H1 (cell line): ENCODE measurements at regions not wholly inside any gene's neighbourhood (a gene's known extent, or its start where the extent isn't known, plus 50 kb on each side); places are given as distances from the start of the nearest gene placed in this dataset.

Experiments
- CTCF ChIA-PET: fragments of 300-600 bp; sonication (Branson Sonifier 250); formaldehyde crosslinking; loops from one replicate; lab custom pipeline; 2021; ENCODE audit not compliant: partially characterized antibody; lab: Charles Lee
- POLR2A ChIA-PET: fragments of 300-600 bp; sonication (Branson Sonifier 250); formaldehyde crosslinking; loops from one replicate; lab custom pipeline; 2021; ENCODE audit warnings: inconsistent platforms; ENCODE audit not compliant: partially characterized antibody; lab: Charles Lee
- DNase-seq, 2 experiments: peaks; one replicate each; pipeline versions ENCODE4 v3.0.0 to v3.0.0-alpha.2; 2010 to 2022; ENCODE audit warnings: low spot score in 2 of 2, low read depth in 1 of 2, mixed read lengths in 1 of 2
- FAIRE-seq: peaks from 2 replicates; lab custom pipeline; 2011; peaks lifted over from hg19 to GRCh38; lab: Jason Lieb, UNC
- H2AFZ ChIP-seq: 2 replicates; pipeline ENCODE4 v1.8.1; 2012; ENCODE audit warnings: low read length, inconsistent platforms
- H2AK5ac ChIP-seq: 2 replicates; pipeline ENCODE4 v1.6.1; 2013; ENCODE audit warnings: low read depth, low read length
- H2BK120ac ChIP-seq: replicated peaks from 2 replicates; pipeline ENCODE3; 2013; ENCODE audit warnings: low read depth, low read length, inconsistent platforms
- H2BK12ac ChIP-seq: 2 replicates; pipeline ENCODE4 v1.6.1; 2013; ENCODE audit warnings: low read depth, low read length
- H2BK15ac ChIP-seq: 2 replicates; pipeline ENCODE4 v1.6.1; 2013; ENCODE audit warnings: low read length
- H2BK20ac ChIP-seq: 2 replicates; pipeline ENCODE4 v1.6.1; 2013; ENCODE audit warnings: low read length
- H2BK5ac ChIP-seq: 2 replicates; pipeline ENCODE4 v1.6.1; 2013; ENCODE audit warnings: low read depth, low read length
- H3K14ac ChIP-seq: 2 replicates; pipeline ENCODE4 v1.6.1; 2013; ENCODE audit warnings: inconsistent platforms; ENCODE audit not compliant: insufficient read length
- H3K18ac ChIP-seq: 2 replicates; pipeline ENCODE4 v1.6.1; 2013; ENCODE audit warnings: low read length; ENCODE audit errors: extremely low read depth
- H3K23ac ChIP-seq: 2 replicates; pipeline ENCODE4 v1.6.1; 2013; ENCODE audit warnings: inconsistent platforms; ENCODE audit not compliant: insufficient read length
- H3K23me2 ChIP-seq: 2 replicates; pipeline ENCODE4 v1.6.1; 2013; ENCODE audit warnings: low read depth, low read length
- H3K27ac ChIP-seq: 2 replicates; pipeline ENCODE4 v1.6.1; 2011; ENCODE audit warnings: low read depth, low read length, inconsistent platforms
- H3K27me3 ChIP-seq, 4 experiments: replicated peaks in 1 of 4; 1 replicate in 1 of 4; 2 replicates in 3 of 4; pipeline versions ENCODE4 v1.6.1 to v1.8.1; 2011 to 2013; ENCODE audit warnings: low read length in 3 of 4, mild to moderate bottlenecking in 3 of 4, inconsistent platforms in 2 of 4, mixed read lengths in 2 of 4, moderate library complexity in 1 of 4; ENCODE audit not compliant: control insufficient read depth in 3 of 4, insufficient read depth in 3 of 4; ENCODE audit errors: extremely low read depth in 1 of 4
- H3K36me3 ChIP-seq, 4 experiments: 2 replicates each; pipeline versions ENCODE4 v1.6.1 to v1.8.1; 2011 to 2013; ENCODE audit warnings: mild to moderate bottlenecking in 4 of 4, low read length in 3 of 4, moderate library complexity in 2 of 4, control low read depth in 1 of 4, inconsistent platforms in 1 of 4; ENCODE audit not compliant: insufficient read depth in 4 of 4, control insufficient read depth in 2 of 4
- H3K4ac ChIP-seq: replicated peaks from 2 replicates; pipeline ENCODE3; 2013; ENCODE audit warnings: low read length, low read depth, mixed read lengths, inconsistent platforms; ENCODE audit not compliant: insufficient read length
- H3K4me1 ChIP-seq, 4 experiments: replicated peaks in 1 of 4; 1 replicate in 1 of 4; 2 replicates in 3 of 4; pipeline versions ENCODE4 v1.6.1 to v1.8.1; 2011 to 2013; ENCODE audit warnings: low read length in 3 of 4, inconsistent platforms in 2 of 4, mixed read lengths in 1 of 4; ENCODE audit not compliant: insufficient read depth in 4 of 4, control insufficient read depth in 3 of 4
- H3K4me2 ChIP-seq, 2 experiments: 2 replicates each; pipeline versions ENCODE4 v1.6.1 to v1.8.1; 2011 to 2013; ENCODE audit warnings: low read depth in 2 of 2, low read length in 2 of 2, control low read depth in 1 of 2, inconsistent platforms in 1 of 2, mild to moderate bottlenecking in 1 of 2; ENCODE audit not compliant: insufficient read depth in 1 of 2
- H3K4me3 ChIP-seq, 4 experiments: fragments of 200-600, 300-600 bp in 1 of 4; sonication (generic), shearing (Covaris generic), sonication (Bioruptor Twin) in 1 of 4; 2 replicates each; pipeline versions ENCODE4 v1.5.1 to v1.8.1; 2011 to 2016; ENCODE audit warnings: low read length in 4 of 4, low read depth in 3 of 4, control low read depth in 2 of 4, inconsistent platforms in 2 of 4, mild to moderate bottlenecking in 2 of 4, mixed read lengths in 1 of 4, moderate library complexity in 1 of 4; ENCODE audit not compliant: insufficient read depth in 2 of 4; ENCODE audit errors: extremely low read depth in 1 of 4
- H3K56ac ChIP-seq: replicated peaks from 2 replicates; pipeline ENCODE3; 2013; ENCODE audit warnings: low read depth, mild to moderate bottlenecking, mixed read lengths, low read length, inconsistent platforms; ENCODE audit not compliant: insufficient read length
- H3K79me1 ChIP-seq: 2 replicates; pipeline ENCODE4 v1.6.1; 2013; ENCODE audit warnings: low read depth, low read length, control low read depth
- H3K79me2 ChIP-seq, 2 experiments: 2 replicates each; pipeline versions ENCODE4 v1.6.1 to v1.8.1; 2012 to 2013; ENCODE audit warnings: low read length in 2 of 2, mild to moderate bottlenecking in 2 of 2, inconsistent platforms in 1 of 2; ENCODE audit not compliant: insufficient read depth in 2 of 2, control insufficient read depth in 1 of 2
- H3K9ac ChIP-seq, 4 experiments: replicated peaks in 1 of 4; 1 replicate in 1 of 4; 2 replicates in 3 of 4; pipeline versions ENCODE4 v1.6.1 to v1.8.1; 2011 to 2013; ENCODE audit warnings: low read depth in 3 of 4, low read length in 3 of 4, control low read depth in 2 of 4, mild to moderate bottlenecking in 2 of 4, moderate library complexity in 2 of 4, inconsistent platforms in 1 of 4; ENCODE audit errors: extremely low read depth in 1 of 4
- H3K9me3 ChIP-seq, 2 experiments: 2 replicates each; pipeline versions ENCODE4 v1.6.1 to v1.8.1; 2012 to 2013; ENCODE audit warnings: mild to moderate bottlenecking in 2 of 2, moderate library complexity in 2 of 2, control low read depth in 1 of 2, inconsistent platforms in 1 of 2, low read depth in 1 of 2, low read length in 1 of 2, mixed read lengths in 1 of 2; ENCODE audit not compliant: insufficient read depth in 2 of 2
- H4K20me1 ChIP-seq, 2 experiments: replicated peaks in 1 of 2; 2 replicates each; pipeline versions ENCODE3 to v1.8.1; 2011 to 2013; ENCODE audit warnings: inconsistent platforms in 2 of 2, low read length in 2 of 2, mild to moderate bottlenecking in 1 of 2; ENCODE audit not compliant: insufficient read depth in 2 of 2, control insufficient read depth in 1 of 2
- H4K5ac ChIP-seq: 2 replicates; pipeline ENCODE4 v1.6.1; 2013; ENCODE audit warnings: low read length, low read depth, mixed read lengths, inconsistent platforms; ENCODE audit not compliant: insufficient read length
- H4K8ac ChIP-seq: 2 replicates; pipeline ENCODE4 v1.8.0; 2013; ENCODE audit warnings: mild to moderate bottlenecking, moderate library complexity, low read length, inconsistent platforms; ENCODE audit not compliant: insufficient read depth; ENCODE audit errors: extremely low read depth
- H4K91ac ChIP-seq: replicated peaks from 2 replicates; pipeline ENCODE3; 2013; ENCODE audit warnings: low read length, mixed read lengths, inconsistent platforms; ENCODE audit not compliant: insufficient read length
- CREB1 ChIP-seq: IDR thresholded peaks from 2 replicates; pipeline ENCODE4 v1.6.1; 2012; ENCODE audit warnings: inconsistent platforms
- CTCF ChIP-seq, 3 experiments: IDR thresholded peaks; 1 replicate in 2 of 3; 2 replicates in 1 of 3; pipeline versions ENCODE4 v1.5.1 to v1.6.1; 2011; ENCODE audit warnings: low read length in 3 of 3, mild to moderate bottlenecking in 3 of 3, inconsistent platforms in 2 of 3, low read depth in 1 of 3, moderate library complexity in 1 of 3; ENCODE audit not compliant: insufficient read depth in 1 of 3; ENCODE audit errors: control extremely low read depth in 1 of 3
- EZH2 ChIP-seq: fragments of 200-600 bp; sonication (generic); IDR thresholded peaks from 2 replicates; pipeline ENCODE4 v1.7.1; 2012; ENCODE audit warnings: low read depth, mild to moderate bottlenecking, moderate library complexity, low read length, inconsistent platforms; ENCODE audit not compliant: severe bottlenecking
- RAD21 ChIP-seq, 2 experiments: IDR thresholded peaks in 1 of 2; conservative IDR thresholded peaks in 1 of 2; 2 replicates each; pipeline ENCODE4 v1.6.1; 2011; ENCODE audit warnings: low read depth in 2 of 2, low read length in 2 of 2, improper control_type of control experiment in 1 of 2, inconsistent platforms in 1 of 2, mild to moderate bottlenecking in 1 of 2, moderate library complexity in 1 of 2
- USF2 ChIP-seq: IDR thresholded peaks from 2 replicates; pipeline ENCODE4 v1.6.1; 2011; ENCODE audit warnings: low read length, improper control_type of control experiment
- WGBS, 2 experiments: shearing (Covaris generic) in 1 of 2; methylation state at CpG; one replicate each; pipeline versions ENCODE4 v1.1.6 to v1.1.7; 2013 to 2015; ENCODE audit warnings: low lambda C conversion rate in 2 of 2, mixed read lengths in 2 of 2, inconsistent platforms in 1 of 2, low coverage in 1 of 2, missing lambda C conversion rate in 1 of 2; ENCODE audit not compliant: insufficient replicate concordance in 2 of 2, insufficient coverage in 1 of 2, insufficient read length in 1 of 2; ENCODE audit errors: extremely low coverage in 1 of 2, missing lambda C conversion rate in 1 of 2; 5-methylcytosine and 5-hydroxymethylcytosine counted together

- Histone ChIP-seq H4K5ac (no peak overlapping the region), H3K9me3 (no peaks in the 10 kb centered on the region), H2BK12ac (no peak overlapping the region), H3K4me1 (peaks cover 0 to 4% (median 0%) of the 10 kb centered on the region in 4 experiments; a peak in 1 of 7 replicates), H2BK5ac (no peak overlapping the region), H3K9ac (no peak overlapping the region), H3K36me3 (no peaks in the 10 kb centered on the region; a peak in 1 of 8 replicates)
- no peak for FAIRE-seq
- peak in 1 of 2 experiments; percentile 48 for DNase-seq
- TF ChIP-seq RAD21 (IDR thresholded peaks at IDR 0.05 in 1 of 2, conservative IDR thresholded peaks at IDR 0.05 in 1 of 2; ENCODE audit: low read depth in 2 of 2, low read length in 2 of 2) (peak; percentile 45 to 57), EZH2 (no peak), CREB1 (no peak), USF2 (no peak), CTCF (IDR thresholded peaks at IDR 0.05; ENCODE audit: control extremely low read depth in 1 of 3, insufficient read depth in 1 of 3, low read depth in 1 of 3, low read length in 3 of 3) (peak; percentile 41 to 68 (median 64))
- TF ChIP-seq, all 59 proteins: peak for 2
- H3K4me3 ChIP-seq, result no peak overlapping the region
- no peak overlapping the region for H3K56ac ChIP-seq
- H3K23me2 ChIP-seq, result 0 out of 2 replicates have a peak, but pooled peaks cover 2% of the 10 kb centered on the region
- H2AFZ ChIP-seq, result no peak overlapping the region
- H3K23ac ChIP-seq, result no peak overlapping the region
- no peaks in the 10 kb centered on the region for H3K79me1 ChIP-seq
- no peaks in the 10 kb centered on the region for H3K79me2 ChIP-seq
- no peak overlapping the region for H2BK20ac ChIP-seq
- 86% methylated on average over 12 of the region's 12 CpGs; no CpG with 5 or more reads in 1 of the 2 experiments for WGBS, 2 experiments
- ChIA-PET CTCF (interaction anchor here (0.9 to 1.9 kb wide), 3 partner anchors 11 to 45 kb away, joined by 3 to 7 read pairs (median 3); no protein-coding TSS in a partner anchor), POLR2A (no interaction called here)
- H4K91ac ChIP-seq, result no peak overlapping the region
- peaks cover 0 to 3% of the 10 kb centered on the region in 2 experiments for H4K20me1 ChIP-seq
- no peak overlapping the region for H3K18ac ChIP-seq
- H3K4me2 ChIP-seq, result no peak overlapping the region
- H3K14ac ChIP-seq, result no peak overlapping the region
- H2AK5ac ChIP-seq, result no peak overlapping the region
- no peak overlapping the region for H3K4ac ChIP-seq
- H3K27me3 ChIP-seq, result no peaks in the 10 kb centered on the region
- no peak overlapping the region for H2BK15ac ChIP-seq
- H4K8ac ChIP-seq, result no peak overlapping the region
- H3K27ac ChIP-seq, result no peak overlapping the region
- H2BK120ac ChIP-seq, result no peak overlapping the region
Measured at GRCh38 chr7:155862123-155862892, 50.0 kb upstream of the SHH start.
